NOMO-1 treated with DMSO at 0.1 percent for 48 hours (cell line): ENCODE measurements at regions not wholly inside any gene's neighbourhood (a gene's known extent, or its start where the extent isn't known, plus 50 kb on each side); places are given as distances from the start of the nearest gene placed in this dataset.
A peak's percentile ranks its signal among the peaks of the same experiment; 100 is the strongest.
"Not testable (repeated sequence)": the region's sequence is repeated elsewhere in the genome, so short reads cannot be mapped to it uniquely, and the experiment has no call there.

Source experiments
- DNase-seq: peaks from one replicate; lab custom pipeline; 2025; ENCODE audit not compliant: unreplicated experiment; lab: John Stamatoyannopoulos, UW

GRCh38 chrX:46178763-46179162, 366.5 kb downstream of the ZNF674 start:
- DNase-seq: no peak

- DNase-seq: no peak
Observed at GRCh38 chrX:46173159-46173558, 372.1 kb downstream of the ZNF674 start.

- DNase-seq: not testable (repeated sequence)
Observed at GRCh38 chrX:46171457-46171856, 373.8 kb downstream of the ZNF674 start.

GRCh38 chrX:46169808-46170207, 375.4 kb downstream of the ZNF674 start:
- no peak for DNase-seq

GRCh38 chrX:46168254-46168653, 377.0 kb downstream of the ZNF674 start:
- no peak for DNase-seq

- DNase-seq: no peak
Observed at GRCh38 chrX:46165866-46166265, 379.4 kb downstream of the ZNF674 start.

GRCh38 chrX:46165411-46165810, 379.8 kb downstream of the ZNF674 start:
- no peak for DNase-seq

GRCh38 chrX:46152756-46153155, 392.5 kb downstream of the ZNF674 start:
- DNase-seq: no peak

- not testable (repeated sequence) for DNase-seq
Observed at GRCh38 chrX:46151332-46151731, 393.9 kb downstream of the ZNF674 start.

GRCh38 chrX:46144566-46144965, 400.7 kb downstream of the ZNF674 start:
- no peak for DNase-seq

- DNase-seq: no peak
Observed at GRCh38 chrX:46140272-46140671, 404.9 kb downstream of the ZNF674 start.

- DNase-seq: no peak
Observed at GRCh38 chrX:46130247-46130646, 415.0 kb downstream of the ZNF674 start.

- peak; percentile 63 for DNase-seq
Observed at GRCh38 chrX:46125111-46125510, 420.1 kb downstream of the ZNF674 start.

- DNase-seq: no peak
Observed at GRCh38 chrX:46117234-46117633, 428.0 kb downstream of the ZNF674 start.

GRCh38 chrX:46087310-46087709, 457.9 kb downstream of the ZNF674 start:
- not testable (repeated sequence) for DNase-seq

- DNase-seq: not testable (repeated sequence)
Observed at GRCh38 chrX:46080121-46080520, 465.1 kb downstream of the ZNF674 start.

GRCh38 chrX:46072791-46073190, 472.4 kb downstream of the ZNF674 start:
- no peak for DNase-seq

GRCh38 chrX:46072372-46072771, 472.8 kb downstream of the ZNF674 start:
- DNase-seq: no peak

GRCh38 chrX:46070421-46070820, 474.8 kb downstream of the ZNF674 start:
- DNase-seq: no peak

- DNase-seq: no peak
Observed at GRCh38 chrX:46059316-46059715, 485.9 kb downstream of the ZNF674 start.

- no peak for DNase-seq
Observed at GRCh38 chrX:46044486-46044885, 500.7 kb downstream of the ZNF674 start.

GRCh38 chrX:46040001-46040400, 505.2 kb downstream of the ZNF674 start:
- no peak for DNase-seq

- peak; percentile 38 for DNase-seq
Observed at GRCh38 chrX:46039526-46039925, 505.7 kb downstream of the ZNF674 start.

GRCh38 chrX:46036508-46036907, 508.7 kb downstream of the ZNF674 start:
- DNase-seq: no peak
